Islet of Langerhans (tissue), 1 donor: ENCODE measurements at regions not wholly inside any gene's neighbourhood (a gene's known extent, or its start where the extent isn't known, plus 50 kb on each side); places are given as distances from the start of the nearest gene placed in this dataset.
"Not testable (repeated sequence)": the region's sequence is repeated elsewhere in the genome, so short reads cannot be mapped to it uniquely, and the experiment has no call there.

ENCODE experiments used
- FAIRE-seq: peaks from one replicate; lab custom pipeline; 2011; peaks lifted over from hg19 to GRCh38; lab: Jason Lieb, UNC

DNA sequence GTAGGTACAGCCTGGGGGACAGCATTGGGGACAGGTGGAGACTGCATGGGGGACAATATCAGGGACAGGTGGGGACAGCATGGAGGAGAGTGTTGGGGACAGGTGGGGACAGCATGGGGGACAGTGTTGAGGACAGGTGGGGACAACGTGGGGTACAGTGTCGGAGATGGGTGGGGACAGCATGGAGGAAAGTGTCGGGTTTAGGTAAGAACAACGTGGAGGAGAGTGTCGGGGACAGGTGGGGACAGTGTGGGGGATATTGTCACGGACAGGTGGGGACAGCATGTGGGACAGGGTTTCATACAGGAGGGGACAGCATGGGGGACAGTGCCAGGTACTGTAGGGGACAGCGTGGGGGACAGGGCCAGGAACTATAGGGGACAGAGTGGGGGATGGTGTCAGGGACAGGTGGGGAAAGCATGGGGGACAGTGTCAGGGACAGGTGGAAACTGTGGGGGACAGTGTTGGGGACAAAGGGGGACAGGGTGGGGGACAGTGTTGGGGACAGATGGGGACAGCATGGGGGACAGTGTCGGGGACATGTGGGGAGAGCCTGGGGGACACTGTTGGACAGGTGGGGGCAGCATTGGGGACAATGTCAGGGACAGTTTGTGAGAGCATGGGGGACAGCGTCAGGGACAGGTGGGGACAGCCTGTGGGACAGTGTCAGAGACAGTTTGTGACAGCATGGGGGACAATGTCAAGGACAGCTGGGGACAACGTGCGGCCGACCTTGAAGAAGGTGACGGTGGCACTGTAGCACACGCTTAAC is 213.1 kb downstream of the TMEM121 start:
- no peak for FAIRE-seq

DNA sequence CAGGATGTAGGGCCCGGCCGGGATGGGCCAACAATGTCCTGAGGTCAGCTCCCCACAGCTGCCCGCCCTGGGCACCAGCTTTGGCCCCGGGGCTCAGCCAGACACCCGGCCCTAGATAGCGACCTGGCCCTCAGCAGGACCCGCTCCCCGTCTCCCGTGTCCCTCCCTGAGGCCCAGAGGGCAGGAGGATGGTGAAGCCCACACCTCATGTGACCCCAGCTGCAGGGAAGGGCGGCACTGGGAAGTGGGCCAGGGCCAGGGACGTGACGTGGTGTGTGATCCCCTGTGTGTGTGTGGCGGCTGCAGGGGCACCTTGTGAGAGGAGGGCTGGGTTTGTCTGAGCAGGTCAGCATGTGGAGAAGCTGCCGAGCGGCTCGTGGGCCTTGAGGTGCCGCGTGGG is 213.9 kb downstream of the TMEM121 start:
- FAIRE-seq, result not testable (repeated sequence)

DNA sequence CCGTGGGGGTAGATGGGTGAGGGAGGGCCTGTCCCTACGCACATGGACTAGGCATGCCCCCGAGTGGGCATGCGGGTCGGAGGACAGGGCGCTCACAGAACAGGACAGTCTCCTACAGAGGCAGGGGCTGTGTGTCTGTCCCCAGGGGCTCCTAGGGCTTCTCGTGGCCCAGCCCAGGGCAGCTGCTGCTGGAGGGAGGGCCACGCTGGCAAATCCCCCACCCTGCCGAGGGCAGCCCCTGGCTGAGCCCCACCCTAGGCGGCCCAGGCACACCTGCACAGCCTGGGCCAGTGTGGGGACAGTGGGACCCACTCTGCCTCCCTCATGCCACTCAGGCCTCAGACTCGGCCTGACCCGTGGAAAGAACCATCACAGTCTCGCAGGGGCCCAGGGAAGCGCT is 214.6 kb downstream of the TMEM121 start:
- FAIRE-seq, result not testable (repeated sequence)

DNA sequence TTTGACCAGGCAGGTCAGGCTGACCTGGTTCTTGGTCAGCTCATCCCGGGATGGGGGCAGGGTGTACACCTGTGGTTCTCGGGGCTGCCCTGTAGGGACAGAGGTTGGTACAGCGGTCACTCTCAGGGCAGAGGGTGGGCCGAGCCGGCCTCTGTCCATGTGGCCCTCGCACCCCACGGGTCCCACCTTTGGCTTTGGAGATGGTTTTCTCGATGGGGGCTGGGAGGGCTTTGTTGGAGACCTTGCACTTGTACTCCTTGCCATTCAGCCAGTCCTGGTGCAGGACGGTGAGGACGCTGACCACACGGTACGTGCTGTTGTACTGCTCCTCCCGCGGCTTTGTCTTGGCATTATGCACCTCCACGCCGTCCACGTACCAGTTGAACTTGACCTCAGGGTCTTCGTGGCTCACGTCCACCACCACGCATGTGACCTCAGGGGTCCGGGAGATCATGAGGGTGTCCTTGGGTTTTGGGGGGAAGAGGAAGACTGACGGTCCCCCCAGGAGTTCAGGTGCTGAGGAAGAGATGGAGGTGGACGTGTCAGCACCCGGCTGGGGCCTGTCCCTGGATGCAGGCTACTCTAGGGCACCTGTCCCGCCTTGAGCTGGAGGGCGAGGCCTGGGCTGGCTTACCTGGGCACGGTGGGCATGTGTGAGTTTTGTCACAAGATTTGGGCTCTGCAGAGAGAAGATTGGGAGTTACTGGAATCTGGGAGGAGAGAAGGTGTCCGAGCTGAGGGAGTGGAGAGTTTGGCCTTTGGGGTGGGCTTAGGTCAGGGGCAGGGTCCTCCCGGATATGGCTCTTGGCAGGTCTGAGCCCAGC is 215.5 kb downstream of the TMEM121 start:
- not testable (repeated sequence) for FAIRE-seq

DNA sequence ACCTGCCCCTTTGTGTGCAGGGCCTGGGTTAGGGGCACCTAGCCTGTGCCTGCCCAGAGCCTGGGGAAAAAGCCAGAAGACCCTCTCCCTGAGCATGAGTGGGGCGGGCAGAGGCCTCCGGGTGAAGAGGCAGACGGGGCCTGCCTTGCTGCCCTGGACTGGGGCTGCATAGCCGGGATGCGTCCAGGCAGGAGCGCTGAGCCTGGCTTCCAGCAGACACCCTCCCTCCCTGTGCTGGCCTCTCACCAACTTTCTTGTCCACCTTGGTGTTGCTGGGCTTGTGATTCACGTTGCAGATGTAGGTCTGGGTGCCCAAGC is 216.1 kb downstream of the TMEM121 start:
- no peak for FAIRE-seq

DNA sequence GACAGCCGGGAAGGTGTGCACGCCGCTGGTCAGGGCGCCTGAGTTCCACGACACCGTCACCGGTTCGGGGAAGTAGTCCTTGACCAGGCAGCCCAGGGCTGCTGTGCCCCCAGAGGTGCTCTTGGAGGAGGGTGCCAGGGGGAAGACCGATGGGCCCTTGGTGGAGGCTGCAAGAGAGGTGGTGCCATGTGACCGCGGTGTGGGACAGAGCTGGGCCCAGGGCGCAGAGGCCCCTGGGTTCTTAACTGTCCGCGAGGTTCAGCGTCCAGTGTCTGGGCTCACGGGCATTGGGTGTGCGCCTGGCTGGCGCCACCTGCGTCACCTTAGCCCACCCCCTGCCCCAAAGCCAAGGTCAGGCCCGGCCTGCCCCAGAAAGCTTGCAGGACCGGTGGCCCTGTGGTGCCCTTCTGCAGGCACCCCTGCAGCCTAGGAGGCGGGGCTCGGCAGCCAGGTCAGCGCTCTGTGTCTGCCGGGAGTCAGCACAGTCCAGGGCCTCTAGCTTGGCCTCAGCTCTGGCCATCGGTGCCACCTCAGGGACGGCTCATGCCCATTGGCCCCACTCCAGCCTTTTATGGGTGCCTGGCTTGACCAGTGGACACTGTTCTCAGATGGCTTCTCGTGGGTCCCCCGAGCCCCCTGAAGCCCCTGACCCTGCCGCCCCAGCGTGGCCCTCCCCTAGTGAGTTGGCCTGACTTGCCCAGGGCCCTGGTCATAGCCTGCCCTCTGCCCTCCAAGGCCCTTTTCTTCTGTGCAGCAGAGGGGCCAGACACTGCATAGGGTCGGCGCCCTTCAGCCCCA is 216.7 kb downstream of the TMEM121 start:
- FAIRE-seq, result not testable (repeated sequence)

DNA sequence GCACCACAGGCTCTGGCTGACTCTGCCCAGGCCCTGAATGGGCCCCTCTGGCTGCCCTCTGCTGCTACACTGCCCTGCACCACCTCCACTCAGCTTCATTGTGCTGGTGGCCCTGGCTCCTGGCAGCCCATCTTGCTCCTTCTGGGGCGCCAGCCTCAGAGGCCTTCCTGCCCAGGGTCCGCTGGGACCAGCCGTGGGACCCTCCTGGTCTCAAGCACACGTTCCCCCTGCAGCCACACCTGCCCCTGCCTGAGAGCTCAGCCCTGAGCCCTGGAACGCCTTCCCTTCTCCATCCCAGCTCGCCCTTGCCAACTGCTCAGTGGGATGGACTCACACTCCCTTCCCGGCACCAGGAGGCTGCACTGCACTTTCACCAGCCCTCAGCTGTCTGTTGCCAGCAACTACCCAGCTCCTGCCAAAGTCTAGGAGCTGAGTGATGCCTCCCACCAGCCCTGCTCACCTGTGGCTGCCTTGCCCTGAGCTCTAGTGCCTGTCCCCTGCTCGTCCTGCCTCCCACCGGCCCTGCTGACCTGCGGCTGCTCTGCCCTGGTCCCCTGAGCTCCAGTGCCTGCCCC is 217.9 kb downstream of the TMEM121 start:
- FAIRE-seq, result not testable (repeated sequence)

DNA sequence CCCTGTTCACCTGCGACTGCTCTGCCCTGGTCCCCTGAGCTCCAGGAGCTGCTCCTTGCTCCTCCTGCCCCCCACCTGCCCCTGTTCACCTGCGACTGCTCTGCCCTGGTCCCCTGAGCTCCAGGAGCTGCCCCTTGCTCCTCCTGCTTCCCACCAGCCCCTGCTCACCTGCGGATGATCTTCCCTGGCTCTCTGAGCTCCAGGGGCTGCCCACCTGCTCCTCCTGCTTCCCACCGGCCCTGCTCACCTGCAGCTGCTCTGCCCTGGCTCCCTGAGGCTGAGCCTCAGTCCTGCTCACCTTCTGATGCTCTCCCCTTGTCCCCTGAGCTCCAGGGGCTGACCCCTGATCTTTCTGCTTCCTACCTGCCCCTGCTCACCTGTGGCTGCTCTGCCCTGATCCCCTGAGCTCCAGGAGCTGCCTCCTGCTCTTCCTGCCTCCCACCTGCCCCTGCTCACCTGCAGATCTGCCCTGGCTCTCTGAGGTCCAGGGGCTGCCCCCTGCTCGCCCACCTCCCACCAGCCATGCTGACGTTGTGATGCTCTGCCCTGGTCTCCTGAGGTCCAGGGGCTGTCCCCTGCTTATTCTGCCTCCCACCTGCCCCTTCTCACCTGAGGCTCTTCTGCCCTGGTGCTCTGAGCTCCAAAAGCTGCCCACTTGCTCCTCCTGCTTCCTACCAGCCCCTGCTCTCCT is 219.2 kb downstream of the TMEM121 start:
- FAIRE-seq, result no peak

DNA sequence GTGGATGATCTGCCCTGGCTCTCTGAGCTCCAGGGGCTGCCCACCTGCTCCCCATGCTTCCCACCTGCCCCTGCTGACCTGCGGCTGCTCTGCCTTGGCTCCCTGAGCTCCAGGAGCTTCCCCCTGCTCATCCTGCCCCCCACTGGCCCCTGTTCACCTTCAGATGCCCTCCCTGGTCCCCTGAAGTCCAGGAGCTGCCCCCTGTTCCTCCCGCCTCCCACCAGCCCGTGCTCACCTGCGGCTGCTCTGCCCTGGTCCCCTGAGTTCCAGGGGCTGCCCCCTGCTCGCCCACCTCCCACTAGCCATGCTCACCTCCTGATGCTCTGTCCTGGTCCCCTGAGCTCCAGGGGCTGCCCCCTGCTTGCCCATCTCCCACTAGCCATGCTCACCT is 219.7 kb downstream of the TMEM121 start:
- no peak for FAIRE-seq

DNA sequence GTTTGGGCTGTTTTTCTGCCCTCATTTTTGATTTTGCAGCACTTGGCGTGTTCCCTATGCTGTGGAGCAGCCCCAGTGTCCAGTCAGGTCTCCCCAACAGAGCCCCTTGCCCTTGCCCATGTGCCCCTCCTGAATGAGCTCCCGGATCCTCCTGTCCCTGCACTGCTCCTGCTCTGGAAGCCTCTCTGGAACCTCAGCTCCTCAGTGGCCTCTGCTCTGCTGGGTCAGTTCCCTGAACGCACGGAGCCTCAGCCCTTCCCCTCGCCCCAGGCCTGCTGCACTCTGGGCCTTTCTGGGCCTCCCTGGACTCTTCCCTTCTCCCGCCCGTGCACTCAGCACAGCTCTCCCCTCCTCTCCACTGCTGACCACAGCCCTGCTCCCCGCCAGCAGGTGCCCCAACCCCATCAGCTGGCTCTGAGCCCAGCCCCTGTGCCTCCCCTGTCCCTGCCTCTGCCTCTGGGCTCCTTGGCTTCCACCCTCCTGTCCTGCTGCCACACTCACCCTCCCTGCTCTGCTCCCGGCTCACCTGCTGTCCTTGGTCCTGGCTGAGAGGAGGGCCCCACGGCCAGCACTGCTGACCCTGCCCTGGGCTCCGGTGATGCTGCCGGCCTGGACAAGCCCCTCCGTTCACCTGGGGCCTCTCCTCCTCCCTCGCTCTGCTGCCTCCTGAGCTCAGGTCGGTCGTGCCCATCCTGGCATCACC is 220.6 kb downstream of the TMEM121 start:
- not testable (repeated sequence) for FAIRE-seq

DNA sequence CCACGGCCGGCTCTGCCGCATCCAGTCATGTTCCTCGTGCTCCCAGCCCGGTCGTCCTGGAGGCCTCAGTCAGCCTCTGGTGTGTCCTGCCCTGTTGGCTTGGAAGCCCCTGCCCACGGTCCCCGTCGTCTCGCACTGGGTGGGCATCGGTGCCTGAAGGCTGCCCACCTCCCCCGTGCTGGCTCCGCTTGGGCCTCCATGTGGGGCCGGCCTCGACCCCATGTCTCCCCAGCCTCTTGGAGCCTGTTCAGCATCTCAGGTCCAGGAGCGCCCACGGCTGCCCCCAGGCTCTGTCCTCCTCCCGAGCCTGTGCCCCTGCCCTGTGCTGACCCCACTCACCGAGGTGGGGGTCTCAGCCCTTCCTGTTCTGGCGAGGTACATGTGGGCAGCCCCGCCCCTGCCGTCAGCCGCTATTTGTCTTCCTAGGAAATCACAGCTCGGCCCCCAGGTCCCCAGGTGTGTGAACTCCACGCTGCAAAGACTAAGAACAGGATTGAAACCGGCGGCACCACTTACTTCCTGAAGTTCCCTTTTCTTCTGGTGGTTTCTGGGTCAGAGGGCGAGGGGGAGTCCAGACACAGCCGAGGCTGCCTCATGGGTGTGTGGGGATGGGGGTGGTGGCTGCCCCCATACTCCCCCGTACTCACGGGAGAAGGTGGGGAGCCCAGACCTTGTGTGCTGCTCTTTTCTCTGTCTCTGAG is 221.3 kb downstream of the TMEM121 start:
- not testable (repeated sequence) for FAIRE-seq

DNA sequence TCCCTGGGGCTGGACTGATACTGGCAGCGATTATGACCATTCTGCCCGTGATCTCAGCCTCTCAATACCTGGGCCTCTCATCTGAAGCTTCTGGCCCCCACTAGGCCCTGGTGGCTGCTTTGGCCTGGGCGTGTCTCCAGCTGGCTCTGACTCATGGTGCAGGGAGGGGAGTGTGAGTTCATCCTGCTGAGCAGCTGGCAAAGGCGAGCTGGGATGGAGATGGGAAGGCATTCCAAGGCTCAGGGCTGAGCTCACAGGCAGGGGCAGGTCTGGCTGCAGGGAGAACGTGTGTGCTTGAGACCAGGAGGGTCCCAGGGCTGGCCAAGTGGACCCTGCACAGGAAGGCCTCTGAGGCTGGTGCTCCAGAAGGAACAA is 221.8 kb downstream of the TMEM121 start:
- FAIRE-seq, result no peak

DNA sequence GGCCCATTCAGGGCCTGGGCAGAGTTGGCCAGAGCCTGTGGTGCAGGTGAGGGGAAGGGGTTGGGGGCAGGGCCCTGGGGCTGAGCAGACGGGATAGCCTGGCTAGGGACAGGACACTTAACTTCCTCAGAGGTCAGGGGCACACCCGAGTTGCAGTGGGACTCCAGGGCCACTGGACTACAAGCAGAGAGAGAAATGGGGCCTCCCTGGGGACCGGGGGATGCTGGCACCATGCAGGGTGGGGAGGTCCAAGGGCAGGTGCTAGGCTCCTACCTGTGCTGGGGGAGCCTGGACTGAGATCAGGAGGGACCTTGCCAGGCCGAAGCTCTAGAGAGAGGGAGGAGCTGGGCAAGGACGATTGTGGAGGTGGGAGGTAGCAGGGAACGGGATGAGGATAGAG is 222.3 kb downstream of the TMEM121 start:
- not testable (repeated sequence) for FAIRE-seq

DNA sequence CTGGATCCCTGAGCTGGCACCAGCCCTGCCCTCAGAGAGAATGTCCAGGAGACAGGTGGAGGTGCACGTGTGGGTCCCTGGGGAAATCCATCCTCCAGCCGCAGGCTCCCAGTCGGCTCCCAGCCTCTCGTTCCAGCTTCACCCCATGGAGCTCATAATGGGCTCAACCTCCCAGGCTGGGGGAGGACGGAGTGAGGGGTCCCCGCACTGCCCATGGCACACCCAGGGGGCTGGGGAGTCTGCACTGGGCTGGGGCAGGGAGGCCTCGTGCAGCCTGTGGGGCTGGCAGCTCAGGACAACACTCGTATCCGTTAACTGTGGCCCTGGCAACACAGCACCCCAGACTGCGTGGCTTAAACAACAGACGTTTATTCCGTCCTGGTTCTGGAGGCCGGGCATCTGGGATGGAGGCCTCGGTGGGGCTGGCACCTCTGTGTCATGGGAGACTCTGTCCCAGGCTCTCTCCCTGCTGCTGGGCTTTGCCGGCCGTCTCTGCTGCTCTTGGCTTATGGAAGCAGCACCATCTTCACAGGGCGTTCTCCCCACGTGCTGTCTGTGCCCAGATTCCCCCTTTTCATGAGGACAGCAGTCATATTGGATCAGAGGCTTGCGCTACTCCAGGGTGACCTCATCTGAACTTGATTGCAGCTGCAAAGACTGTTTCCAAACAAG is 223.6 kb downstream of the TMEM121 start:
- FAIRE-seq, result not testable (repeated sequence)

DNA sequence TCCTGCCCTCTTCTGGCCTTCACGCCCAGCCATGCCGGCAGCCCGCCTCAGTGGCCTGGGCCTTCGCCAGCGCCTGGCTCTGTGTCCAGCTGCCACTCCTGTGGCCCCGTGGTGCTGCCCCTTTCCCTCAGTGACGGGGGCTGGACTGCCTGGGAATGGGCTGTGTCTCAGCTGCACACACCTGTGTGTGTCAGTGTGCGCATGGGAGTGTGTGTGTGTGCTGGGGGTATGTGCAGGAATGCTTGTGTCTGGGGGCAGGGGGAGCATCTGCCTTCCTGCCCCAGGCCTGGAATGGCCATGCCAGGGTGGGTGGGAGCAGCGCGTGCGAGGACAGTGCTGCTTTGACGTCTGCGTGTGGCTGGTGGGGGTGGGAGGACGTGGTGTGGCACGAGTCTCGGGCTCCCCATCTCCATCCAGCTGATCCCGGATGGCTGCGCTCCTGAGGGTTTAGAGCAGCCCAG is 224.9 kb downstream of the TMEM121 start:
- FAIRE-seq, result not testable (repeated sequence)

DNA sequence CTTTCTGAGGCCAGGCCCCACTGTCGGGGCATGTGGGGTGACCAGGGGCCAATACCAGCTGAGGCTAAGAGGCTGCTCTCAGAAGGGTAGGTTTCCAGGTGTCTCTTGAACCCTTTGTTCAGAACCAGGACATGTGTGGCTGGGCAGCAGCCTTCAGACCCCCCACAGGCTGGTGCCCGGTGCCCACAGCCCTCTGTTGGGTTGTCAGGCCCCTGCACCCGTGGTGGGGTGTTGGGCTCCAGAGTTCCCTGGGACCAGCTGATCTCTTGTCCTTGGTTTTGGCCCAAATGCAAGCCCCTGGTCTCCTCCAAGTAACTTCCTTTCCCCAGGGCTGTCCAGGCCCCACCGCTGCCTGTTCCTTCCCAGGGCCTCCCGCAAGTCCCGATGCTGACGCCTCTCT is 226.0 kb downstream of the TMEM121 start:
- not testable (repeated sequence) for FAIRE-seq

DNA sequence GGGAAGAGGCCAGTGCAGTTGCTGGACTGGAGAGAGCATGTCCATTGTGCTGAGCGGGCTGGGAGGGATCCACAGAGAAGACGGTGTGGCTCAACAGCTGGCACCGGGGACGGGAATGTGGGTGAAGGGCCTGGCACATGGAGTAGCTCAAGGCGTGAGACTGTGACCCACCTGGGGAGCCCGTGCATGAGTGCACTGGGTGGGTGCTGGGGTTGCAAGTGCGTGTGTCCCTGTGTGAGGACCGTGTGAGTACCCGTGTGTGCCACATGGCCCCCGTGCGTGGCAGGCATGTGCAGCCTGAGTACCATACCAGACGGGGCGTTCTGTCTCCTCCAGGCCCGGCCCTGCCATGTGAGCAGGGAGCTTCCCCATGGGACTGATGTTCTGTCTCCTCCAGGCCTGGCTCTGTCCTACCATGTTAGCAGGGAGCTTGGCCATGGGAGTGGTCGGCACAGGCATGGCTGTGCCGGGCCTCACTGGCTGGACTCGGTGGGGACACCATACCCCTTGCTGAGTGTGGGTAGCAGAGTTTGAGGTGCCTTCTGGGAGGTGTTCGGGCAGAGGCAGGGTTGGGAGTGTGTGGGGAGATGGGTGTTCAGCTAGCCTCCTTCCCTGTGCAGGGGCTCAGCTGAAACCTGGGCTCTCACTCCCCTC is 234.4 kb downstream of the TMEM121 start:
- no peak for FAIRE-seq

DNA sequence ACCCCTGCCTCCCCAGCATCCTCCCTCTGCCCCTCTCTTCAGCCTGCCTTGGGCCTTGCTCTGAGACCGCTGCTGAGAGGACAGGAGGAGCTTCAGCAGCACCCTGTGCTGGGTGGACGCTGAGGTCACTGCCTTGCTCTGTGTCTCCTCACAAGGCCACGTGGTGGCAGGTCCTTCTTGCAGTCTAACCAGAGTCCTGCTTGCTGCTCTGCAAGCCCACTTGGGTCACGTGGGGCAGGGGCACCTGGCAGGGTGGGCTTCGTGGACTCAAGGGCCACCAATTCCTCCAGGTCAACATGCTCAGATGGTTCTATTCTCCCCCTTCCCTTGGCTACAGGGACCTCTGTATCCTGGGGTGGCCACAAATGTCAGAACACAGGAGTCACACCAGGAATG is 235.0 kb downstream of the TMEM121 start:
- not testable (repeated sequence) for FAIRE-seq

DNA sequence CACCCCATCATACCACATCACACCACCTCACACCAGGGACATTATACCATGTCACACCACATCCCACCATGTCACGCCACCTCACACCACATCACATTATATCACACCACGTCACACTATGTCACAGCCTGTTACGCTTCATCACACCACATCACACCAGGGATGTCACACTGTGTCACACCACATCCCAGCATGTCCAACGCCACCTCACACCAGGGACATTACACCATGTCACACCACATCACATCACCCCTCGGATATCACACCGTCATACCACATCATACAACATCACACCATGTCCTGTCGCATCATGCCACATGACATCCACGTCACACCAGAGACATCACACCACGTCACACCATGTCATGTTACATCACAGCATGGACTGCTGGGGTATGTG is 235.5 kb downstream of the TMEM121 start:
- no peak for FAIRE-seq
